Thyroid gland (tissue), 4 donors: ENCODE measurements at regions not wholly inside any gene's neighbourhood (a gene's known extent, or its start where the extent isn't known, plus 50 kb on each side); places are given as distances from the start of the nearest gene placed in this dataset.

Experiments used
- DNase-seq, 2 donors: peaks; one replicate each; pipeline ENCODE4 v3.0.0-alpha.2; 2019
- H3K27ac ChIP-seq, 3 donors: fragments of 200-600 bp; sonication (generic); 1 replicate in 2 of 3; 2 replicates in 1 of 3; pipeline ENCODE4 v1.5.1; 2016 to 2019; ENCODE audit warnings: mild to moderate bottlenecking in 1 of 3, moderate library complexity in 1 of 3
- H3K27me3 ChIP-seq: fragments of 200-600 bp; sonication (generic); one replicate; pipeline ENCODE4 v1.5.1; 2019
- H3K36me3 ChIP-seq, 2 donors: fragments of 200-600 bp; sonication (generic); one replicate each; pipeline ENCODE4 v1.5.1; 2016 to 2019
- H3K4me1 ChIP-seq, 2 donors: fragments of 200-600 bp; sonication (generic); one replicate each; pipeline ENCODE4 v1.5.1; 2017 to 2019
- H3K4me3 ChIP-seq, 3 donors: fragments of 200-600 bp; sonication (generic); replicated peaks in 1 of 3; 1 replicate in 2 of 3; 2 replicates in 1 of 3; pipeline ENCODE4 v1.5.1; 2016; ENCODE audit warnings: mild to moderate bottlenecking in 1 of 3
- H3K9me3 ChIP-seq: fragments of 200-600 bp; sonication (generic); one replicate; pipeline ENCODE4 v1.5.1; 2017
- CTCF ChIP-seq, 6 experiments: fragments of 200-600 bp in 3 of 6; fragments of 450-650 bp in 3 of 6; sonication (generic) in 3 of 6; IDR thresholded peaks; one replicate each; pipeline ENCODE4 v1.5.1; 2016 to 2019; ENCODE audit warnings: antibody characterized with exemption in 6 of 6, mild to moderate bottlenecking in 2 of 6, inconsistent platforms in 1 of 6, moderate library complexity in 1 of 6
- POLR2A ChIP-seq, 2 donors: fragments of 450-650 bp; IDR thresholded peaks; one replicate each; pipeline ENCODE4 v1.6.1; 2017; ENCODE audit warnings: antibody characterized with exemption in 2 of 2, mild to moderate bottlenecking in 2 of 2, moderate library complexity in 1 of 2
- WGBS, 2 donors: methylation state at CpG; one replicate each; pipeline ENCODE4 v1.1.5; 2017; 5-methylcytosine and 5-hydroxymethylcytosine counted together
- intact Hi-C: fragments of 100-400 bp; cut with DNase I; formaldehyde crosslinking; loops from one replicate; pipeline ENCODE4 v1.15.1; 2023

GRCh38 chr5:2130361-2130760, 247.6 kb upstream of the IRX4 start:
- Histone ChIP-seq H3K36me3 (no peaks in the 10 kb centered on the region), H3K9me3 (no peaks in the 10 kb centered on the region), H3K4me3 (no peak overlapping the region), H3K27me3 (no peaks in the 10 kb centered on the region), H3K4me1 (no peaks in the 10 kb centered on the region), H3K27ac (no peak overlapping the region)
- TF ChIP-seq CTCF (IDR thresholded peaks at IDR 0.05): no peak
- no peak for TF ChIP-seq POLR2A (IDR thresholded peaks at IDR 0.05)
- DNase-seq: no peak
- 58 to 75% methylated on average over 7 of the region's 7 CpGs for WGBS, 2 donors
- intact Hi-C loops: no loop called here

- DNase-seq: no peak
- Histone ChIP-seq H3K27ac (no peak overlapping the region), H3K4me3 (no peak overlapping the region)
Observed at GRCh38 chr5:2129568-2130272, 247.0 kb upstream of the IRX4 start.

GRCh38 chr5:2128686-2129355, 246.1 kb upstream of the IRX4 start:
- TF ChIP-seq CTCF (IDR thresholded peaks at IDR 0.05) (no peak), POLR2A (IDR thresholded peaks at IDR 0.05) (no peak)
- Histone ChIP-seq H3K27me3 (no peaks in the 10 kb centered on the region), H3K36me3 (no peaks in the 10 kb centered on the region), H3K27ac (no peak overlapping the region), H3K4me1 (no peaks in the 10 kb centered on the region), H3K9me3 (no peaks in the 10 kb centered on the region), H3K4me3 (no peak overlapping the region)
- no peak for DNase-seq
- intact Hi-C loops: no loop called here
- WGBS, 2 donors: 67 to 69% methylated on average over 21 of the region's 21 CpGs

More at GRCh38 chr5:2129568-2130272, 247.0 kb upstream of the IRX4 start:
- WGBS, 2 donors: 56 to 72% methylated on average over 21 of the region's 21 CpGs
- Histone ChIP-seq H3K36me3 (no peaks in the 10 kb centered on the region), H3K4me1 (no peaks in the 10 kb centered on the region), H3K27me3 (no peaks in the 10 kb centered on the region), H3K9me3 (no peaks in the 10 kb centered on the region)
- TF ChIP-seq CTCF (IDR thresholded peaks at IDR 0.05) (no peak), POLR2A (IDR thresholded peaks at IDR 0.05) (no peak)
- intact Hi-C loops: no loop called here

GRCh38 chr5:2126512-2126911, 243.8 kb upstream of the IRX4 start:
- Histone ChIP-seq H3K4me1 (no peaks in the 10 kb centered on the region), H3K27ac (no peak overlapping the region), H3K36me3 (no peaks in the 10 kb centered on the region), H3K4me3 (no peak overlapping the region), H3K9me3 (no peaks in the 10 kb centered on the region), H3K27me3 (no peaks in the 10 kb centered on the region)
- TF ChIP-seq CTCF (IDR thresholded peaks at IDR 0.05) (no peak), POLR2A (IDR thresholded peaks at IDR 0.05) (no peak)
- WGBS, 2 donors: 87 to 90% methylated on average over 9 of the region's 9 CpGs
- DNase-seq: no peak
- intact Hi-C loops: no loop called here

- TF ChIP-seq POLR2A (IDR thresholded peaks at IDR 0.05): no peak
- no peak for TF ChIP-seq CTCF (IDR thresholded peaks at IDR 0.05)
- no peaks in the 10 kb centered on the region for H3K4me1 ChIP-seq
- H3K27me3 ChIP-seq: no peaks in the 10 kb centered on the region
- no peak overlapping the region for H3K4me3 ChIP-seq
- no peak for DNase-seq
- intact Hi-C loops: no loop called here
- H3K9me3 ChIP-seq: no peaks in the 10 kb centered on the region
- H3K36me3 ChIP-seq: no peaks in the 10 kb centered on the region
- 79% methylated on average over 7 of the region's 7 CpGs for WGBS, 2 donors
- no peak overlapping the region for H3K27ac ChIP-seq
Observed at GRCh38 chr5:2125901-2126265, 243.2 kb upstream of the IRX4 start.
